Fibroblast of upper back skin (primary cell): ENCODE measurements at regions not wholly inside any gene's neighbourhood (a gene's known extent, or its start where the extent isn't known, plus 50 kb on each side); places are given as distances from the start of the nearest gene placed in this dataset.
"Not testable (repeated sequence)": the region's sequence is repeated elsewhere in the genome, so short reads cannot be mapped to it uniquely, and the experiment has no call there.

Experiments used
- DNase-seq: peaks from one replicate; pipeline ENCODE4 v3.0.0-alpha.2; 2013

DNA sequence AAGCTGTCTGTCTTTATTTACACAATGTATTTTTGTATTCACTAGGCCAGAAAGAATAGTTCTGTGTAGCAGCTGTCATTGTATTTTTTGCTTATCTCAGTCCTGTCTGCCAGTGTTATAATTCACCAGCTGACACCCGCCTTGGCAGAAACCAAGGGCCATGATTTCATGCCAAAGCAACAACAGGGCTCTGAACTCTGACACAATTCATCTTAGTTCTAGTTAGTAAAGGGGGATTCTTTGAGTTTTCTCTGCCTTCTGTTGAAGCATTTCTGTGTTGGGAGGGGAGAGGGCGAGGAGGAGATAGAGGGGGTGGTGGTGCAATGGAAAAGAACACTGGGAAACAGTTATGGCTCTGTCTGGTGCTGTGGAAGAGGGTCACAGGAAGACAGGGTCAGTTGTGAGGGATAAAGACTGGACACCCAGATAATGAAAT lies 684.6 kb upstream of the MARCKS start:
- DNase-seq, result no peak

DNA sequence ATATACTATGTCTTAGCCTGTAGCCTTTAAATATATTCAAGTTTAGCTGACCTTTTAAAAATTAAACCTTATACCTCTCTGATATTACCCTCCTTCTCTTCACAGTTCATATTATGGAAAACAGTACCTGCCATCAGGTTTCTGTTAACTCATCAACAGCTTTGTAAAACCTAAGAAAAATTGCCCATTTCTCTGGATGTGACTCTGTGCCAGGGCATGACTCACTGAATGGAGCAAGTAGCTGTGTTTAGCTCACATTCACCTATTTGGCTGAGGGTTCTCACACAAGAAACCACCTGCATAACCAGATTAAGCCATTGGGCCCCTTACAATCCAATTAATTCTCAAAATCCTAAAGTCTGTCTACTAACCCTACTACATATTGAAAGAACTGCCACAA lies 678.8 kb upstream of the MARCKS start:
- peak; percentile 50 for DNase-seq

DNA sequence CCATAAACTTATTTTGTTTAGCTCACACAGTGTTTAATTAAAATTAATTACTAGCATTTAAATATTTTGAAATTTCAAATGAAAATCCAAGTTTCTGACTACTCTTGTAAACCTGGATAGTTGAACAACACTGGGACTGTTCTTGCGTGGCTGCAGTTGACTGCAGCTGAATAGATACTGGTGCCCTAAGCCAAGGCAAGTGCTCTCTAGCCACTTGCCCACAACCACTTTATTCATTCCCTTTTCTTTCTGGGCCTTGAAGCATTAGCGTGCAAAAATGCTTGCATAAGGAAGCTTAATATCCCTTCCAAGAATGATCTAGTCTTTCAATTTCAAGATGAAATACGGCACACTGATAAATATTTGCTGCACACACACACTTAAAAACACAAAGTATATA lies 676.0 kb upstream of the MARCKS start:
- DNase-seq, result no peak

- peak; percentile 89 for DNase-seq
These were observed 674.6 kb upstream of the MARCKS start for GRCh38 chr6:113182370-113183141.

GRCh38 chr6:113184291-113184690 lies 672.9 kb upstream of the MARCKS start:
- peak; percentile 95 for DNase-seq

GRCh38 chr6:113184736-113185135 lies 672.4 kb upstream of the MARCKS start:
- peak; percentile 30 for DNase-seq

DNA sequence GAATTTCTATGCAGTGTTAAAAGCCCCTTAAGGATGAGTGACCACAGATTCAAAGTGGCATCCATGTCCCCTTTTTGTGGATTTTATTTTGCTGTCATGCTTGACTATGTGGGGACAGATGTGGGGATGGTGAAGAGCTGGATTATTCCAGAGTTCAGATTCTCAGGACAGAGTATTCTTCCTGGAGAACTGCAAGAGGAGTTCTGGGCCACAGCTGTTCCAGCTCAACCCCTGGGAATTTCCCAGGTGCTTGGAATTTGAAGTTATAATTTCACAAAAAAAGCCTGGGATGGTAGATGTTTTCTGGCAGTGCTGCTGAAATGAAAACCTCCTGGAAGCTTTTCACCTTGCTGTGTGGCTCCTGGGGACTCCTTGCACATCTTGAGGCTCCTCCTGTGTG lies 671.8 kb upstream of the MARCKS start:
- peak; percentile 51 for DNase-seq

- peak; percentile 57 for DNase-seq
These were observed 669.5 kb upstream of the MARCKS start for GRCh38 chr6:113187661-113188060.

GRCh38 chr6:113188962-113189361 lies 668.2 kb upstream of the MARCKS start:
- DNase-seq, result no peak

- no peak for DNase-seq
These were observed 667.0 kb upstream of the MARCKS start for GRCh38 chr6:113190170-113190569.

DNA sequence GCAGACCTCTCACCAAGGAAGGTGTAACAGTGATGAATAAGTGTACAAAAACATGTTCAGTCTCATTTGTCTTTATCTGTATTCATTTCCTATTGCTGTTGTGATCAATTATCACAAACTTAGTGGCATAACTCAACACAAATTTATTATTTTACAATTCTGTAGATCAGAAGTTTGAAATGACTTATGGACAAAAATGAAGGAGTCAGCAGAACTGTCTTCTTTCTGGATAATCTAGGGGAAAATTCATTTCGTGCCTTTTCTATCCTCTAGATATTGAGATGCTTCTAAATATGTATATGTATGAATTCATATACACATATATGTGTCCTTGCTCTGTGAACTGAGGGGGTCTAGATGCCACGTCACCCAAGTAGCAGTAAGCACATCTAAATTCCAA lies 663.1 kb upstream of the MARCKS start:
- DNase-seq, result no peak

- DNase-seq, result no peak
These were observed 654.1 kb upstream of the MARCKS start for GRCh38 chr6:113202852-113203714.

DNA sequence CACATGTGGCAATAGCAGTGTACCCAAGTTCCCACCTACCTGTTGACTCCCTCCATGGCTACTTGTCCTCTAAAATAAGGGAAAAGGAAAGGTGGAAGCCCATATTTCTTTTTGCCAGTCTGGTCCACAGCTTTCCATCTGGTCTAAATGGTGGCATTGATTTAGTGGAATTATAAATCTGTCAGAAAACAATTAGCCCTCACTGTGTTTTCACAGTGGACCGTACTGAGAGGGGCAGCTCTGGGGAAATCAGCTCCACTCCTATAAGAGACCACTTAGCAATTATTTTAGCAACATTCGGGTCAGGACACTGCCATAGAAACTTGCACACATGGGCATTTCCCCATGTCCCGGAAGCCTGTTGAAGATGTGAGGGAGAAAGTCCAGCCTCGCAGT lies 653.4 kb upstream of the MARCKS start:
- DNase-seq, result no peak

- DNase-seq, result peak; percentile 27
These were observed 651.6 kb upstream of the MARCKS start for GRCh38 chr6:113205553-113205952.

GRCh38 chr6:113208726-113209125 lies 648.4 kb upstream of the MARCKS start:
- peak; percentile 35 for DNase-seq

DNA sequence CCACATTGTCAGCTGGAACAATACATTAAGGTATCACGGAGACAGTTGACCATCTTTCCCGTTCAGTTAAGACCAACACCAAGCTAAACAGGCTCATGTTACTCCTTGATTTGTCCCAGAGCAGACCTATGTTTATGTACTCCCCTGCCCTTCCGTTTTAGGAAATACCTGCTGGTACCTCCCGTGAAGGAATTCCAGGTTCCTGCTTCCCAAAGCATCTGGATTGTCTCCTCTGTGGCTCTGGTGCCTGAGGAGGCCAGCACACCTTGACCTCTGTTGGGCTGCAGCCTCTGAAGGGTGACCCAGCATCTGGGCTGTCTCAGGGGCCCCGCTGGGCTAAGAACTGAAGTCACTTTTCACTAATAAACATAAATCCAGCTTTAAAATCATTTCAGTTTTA lies 647.8 kb upstream of the MARCKS start:
- no peak for DNase-seq

DNA sequence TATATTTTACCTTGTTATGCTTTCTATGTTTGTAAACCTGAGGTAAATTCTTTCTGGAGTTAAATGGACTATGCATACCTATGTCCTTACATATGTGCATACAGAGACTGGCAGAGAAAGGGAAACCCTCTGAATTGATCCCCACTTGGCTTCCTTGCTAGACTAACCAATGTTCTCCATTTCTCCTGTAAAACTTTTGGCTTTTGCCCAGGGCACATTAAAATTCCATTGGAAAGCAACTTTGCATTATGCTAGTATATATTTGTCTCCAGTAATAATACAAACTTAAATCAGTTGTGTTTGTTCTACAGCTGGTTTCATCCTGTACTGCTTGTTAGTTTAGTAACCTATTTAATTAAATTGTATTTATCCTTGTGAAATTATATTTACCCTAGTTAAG lies 646.0 kb upstream of the MARCKS start:
- no peak for DNase-seq

GRCh38 chr6:113219783-113220182 lies 637.4 kb upstream of the MARCKS start:
- no peak for DNase-seq

DNA sequence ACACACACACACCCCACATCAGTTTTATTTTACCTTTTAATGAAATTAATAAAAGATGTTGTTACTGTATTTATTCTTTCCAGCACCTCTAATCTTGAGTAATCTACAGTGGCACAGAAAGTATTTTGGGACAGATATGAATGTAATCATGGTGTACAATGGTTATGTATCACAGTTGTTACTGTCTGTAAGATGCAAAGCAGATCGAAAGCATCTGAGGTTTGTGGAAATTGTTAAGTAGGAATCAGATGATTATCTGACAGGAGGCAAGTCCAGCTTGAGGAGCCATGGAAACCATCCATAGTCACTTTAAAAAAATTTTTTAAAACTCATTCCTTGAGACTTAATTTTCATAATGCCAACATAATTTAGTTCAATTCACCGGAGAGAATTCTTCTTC lies 636.3 kb upstream of the MARCKS start:
- DNase-seq, result no peak

GRCh38 chr6:113221850-113222249 lies 635.3 kb upstream of the MARCKS start:
- DNase-seq, result no peak

DNA sequence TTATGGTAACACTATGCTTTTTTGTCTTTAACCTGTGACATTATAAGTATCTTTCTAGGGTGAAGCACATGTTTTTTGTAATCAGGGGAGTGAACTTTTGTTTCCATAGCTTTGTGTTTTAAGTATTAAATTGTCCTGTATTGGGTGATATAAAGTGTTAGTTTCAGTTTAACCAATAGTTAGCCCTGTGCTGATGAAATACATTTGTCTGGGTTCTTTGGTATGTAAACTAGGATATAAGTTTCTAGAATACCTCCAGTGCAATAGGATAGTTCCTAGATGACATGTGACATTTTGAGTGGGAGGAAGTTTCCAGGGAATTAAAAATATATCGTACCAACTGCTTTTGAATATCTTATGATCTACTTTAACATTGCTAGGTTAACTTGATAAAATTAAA lies 611.0 kb upstream of the MARCKS start:
- DNase-seq, result peak; percentile 13

DNA sequence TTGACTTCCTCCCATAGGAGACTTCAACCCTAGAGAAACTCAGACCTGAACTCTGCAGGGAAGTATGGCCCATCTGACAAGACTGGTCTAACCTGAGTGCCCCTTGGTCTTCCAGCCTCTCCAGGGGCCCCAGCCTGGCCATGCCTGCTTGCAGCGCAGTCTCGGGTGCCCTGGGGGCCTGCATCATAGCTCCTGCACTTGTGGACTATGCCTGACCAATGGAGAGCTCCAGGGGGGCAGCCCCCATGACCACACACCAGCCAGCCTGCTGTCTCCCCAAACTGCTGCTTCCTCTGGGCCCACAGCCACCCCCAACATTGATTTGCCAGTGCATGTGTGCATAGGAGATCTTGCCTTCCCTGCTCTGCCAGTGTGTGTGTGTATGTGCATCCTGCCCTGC lies 608.6 kb upstream of the MARCKS start:
- no peak for DNase-seq

GRCh38 chr6:113254194-113254593 lies 603.0 kb upstream of the MARCKS start:
- DNase-seq, result not testable (repeated sequence)

DNA sequence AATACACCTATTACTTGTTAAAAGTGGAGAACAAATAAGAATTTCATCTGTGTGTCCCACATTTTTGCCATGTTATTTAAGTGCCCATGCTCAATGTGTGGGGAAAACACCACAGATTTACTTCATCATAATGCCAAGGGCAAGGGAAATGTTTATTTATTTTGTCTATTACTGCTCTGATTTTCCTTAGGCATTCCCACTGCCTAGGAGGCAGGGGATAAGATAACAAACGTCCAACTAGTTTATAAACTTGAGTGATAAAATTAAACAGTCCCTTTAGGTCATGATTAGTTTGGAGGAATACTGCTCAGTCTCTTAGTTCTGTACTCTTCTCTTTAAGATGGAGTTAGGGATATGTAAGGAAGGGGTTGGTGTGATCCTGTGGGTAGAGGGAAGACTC lies 598.4 kb upstream of the MARCKS start:
- DNase-seq, result no peak
